Chondrocyte (in vitro differentiated cells): ENCODE measurements at regions not wholly inside any gene's neighbourhood (a gene's known extent, or its start where the extent isn't known, plus 50 kb on each side); places are given as distances from the start of the nearest gene placed in this dataset.

Experiments used
- DNase-seq: peaks from one replicate; pipeline ENCODE4 v3.0.0; 2021; ENCODE audit warnings: mixed read lengths, low spot score
- H3K27ac Mint-ChIP-seq: one replicate; pipeline ENCODE4 v1.8.0; 2021; ENCODE audit warnings: mild to moderate bottlenecking, moderate library complexity, mixed read lengths; ENCODE audit not compliant: unreplicated experiment
- H3K27me3 Mint-ChIP-seq: 2 replicates; pipeline ENCODE4 v1.8.0; 2021; ENCODE audit warnings: low read depth, mixed read lengths
- H3K36me3 Mint-ChIP-seq: 2 replicates; pipeline ENCODE4 v1.8.0; 2021; ENCODE audit warnings: low read depth, mixed read lengths
- H3K4me1 Mint-ChIP-seq: 2 replicates; pipeline ENCODE4 v1.8.0; 2021; ENCODE audit warnings: low read depth, mild to moderate bottlenecking, mixed read lengths
- H3K4me3 Mint-ChIP-seq: one replicate; pipeline ENCODE4 v1.8.0; 2021; ENCODE audit warnings: mild to moderate bottlenecking, moderate library complexity, mixed read lengths; ENCODE audit not compliant: unreplicated experiment
- H3K9me3 Mint-ChIP-seq: 2 replicates; pipeline ENCODE4 v1.8.0; 2021; ENCODE audit warnings: low read depth, mixed read lengths
- TF ChIP-seq, protein P1 (sequence below): fragments of 200-600 bp; sonication (generic); IDR thresholded peaks from 2 replicates; pipeline ENCODE4 v1.5.0; 2021; ENCODE audit warnings: antibody characterized with exemption, mild to moderate bottlenecking, moderate library complexity

DNA sequence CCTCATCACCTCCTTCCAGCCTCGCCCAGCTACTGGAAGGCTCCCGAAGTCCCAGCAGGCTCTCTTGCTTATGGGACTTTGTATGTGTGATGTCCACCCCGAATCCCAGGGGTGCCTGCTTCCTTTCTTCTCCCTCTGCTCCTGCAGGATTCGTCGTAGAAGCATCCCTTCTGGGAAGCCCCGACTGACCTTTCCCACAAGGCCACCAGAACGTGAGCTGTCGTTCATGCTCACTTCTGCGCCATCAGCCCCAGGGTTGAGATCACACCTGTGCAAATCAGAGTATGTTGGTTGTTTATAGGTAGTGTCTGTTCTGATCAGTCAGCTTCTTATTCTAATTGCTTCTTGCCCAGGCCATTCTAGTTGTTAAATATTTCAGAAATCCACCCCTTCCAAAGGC is 101.8 kb downstream of the HS1BP3 start:
- Mint-ChIP-seq H3K4me1 (peaks cover 14% of the 10 kb centered on the region), H3K4me3 (no peak overlapping the region), H3K36me3 (no peaks in the 10 kb centered on the region), H3K27me3 (peaks cover 2% of the 10 kb centered on the region), H3K9me3 (peaks cover 3% of the 10 kb centered on the region), H3K27ac (no peak overlapping the region)
- DNase-seq, result no peak
- TF ChIP-seq, protein P1, sequence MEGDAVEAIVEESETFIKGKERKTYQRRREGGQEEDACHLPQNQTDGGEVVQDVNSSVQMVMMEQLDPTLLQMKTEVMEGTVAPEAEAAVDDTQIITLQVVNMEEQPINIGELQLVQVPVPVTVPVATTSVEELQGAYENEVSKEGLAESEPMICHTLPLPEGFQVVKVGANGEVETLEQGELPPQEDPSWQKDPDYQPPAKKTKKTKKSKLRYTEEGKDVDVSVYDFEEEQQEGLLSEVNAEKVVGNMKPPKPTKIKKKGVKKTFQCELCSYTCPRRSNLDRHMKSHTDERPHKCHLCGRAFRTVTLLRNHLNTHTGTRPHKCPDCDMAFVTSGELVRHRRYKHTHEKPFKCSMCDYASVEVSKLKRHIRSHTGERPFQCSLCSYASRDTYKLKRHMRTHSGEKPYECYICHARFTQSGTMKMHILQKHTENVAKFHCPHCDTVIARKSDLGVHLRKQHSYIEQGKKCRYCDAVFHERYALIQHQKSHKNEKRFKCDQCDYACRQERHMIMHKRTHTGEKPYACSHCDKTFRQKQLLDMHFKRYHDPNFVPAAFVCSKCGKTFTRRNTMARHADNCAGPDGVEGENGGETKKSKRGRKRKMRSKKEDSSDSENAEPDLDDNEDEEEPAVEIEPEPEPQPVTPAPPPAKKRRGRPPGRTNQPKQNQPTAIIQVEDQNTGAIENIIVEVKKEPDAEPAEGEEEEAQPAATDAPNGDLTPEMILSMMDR, result no peak

DNA sequence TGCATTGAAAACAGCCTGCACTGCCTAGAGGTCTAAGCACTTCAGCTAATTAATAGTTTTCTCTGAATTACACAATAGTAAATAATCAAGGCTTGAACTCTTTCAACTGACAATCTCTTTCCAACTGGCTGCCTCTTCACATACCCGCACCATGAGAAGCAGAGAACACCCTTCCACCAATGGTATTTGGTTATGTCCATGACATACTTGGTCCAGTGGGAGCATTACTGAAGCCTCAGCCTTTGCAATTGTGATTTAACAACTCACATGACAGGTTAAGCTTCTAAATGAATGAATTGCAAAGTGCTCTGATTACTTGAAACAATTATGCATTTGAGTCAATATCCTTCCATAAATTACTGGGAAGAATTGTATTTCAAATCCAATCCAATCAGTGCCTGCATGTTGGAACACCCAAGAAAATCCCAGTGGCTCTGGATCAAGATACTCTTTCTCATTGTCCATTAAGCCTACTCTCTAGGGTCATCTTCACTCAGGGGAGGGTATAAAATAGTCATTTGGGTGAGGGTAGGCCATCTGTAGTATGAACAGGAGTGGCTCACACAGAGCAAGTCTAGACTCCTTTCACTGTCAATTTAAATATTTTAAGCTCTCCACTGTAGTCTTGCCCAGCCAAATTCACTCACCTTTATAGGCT is 101.1 kb downstream of the HS1BP3 start:
- Mint-ChIP-seq H3K27me3 (no peaks in the 10 kb centered on the region), H3K4me1 (peaks cover 14% of the 10 kb centered on the region), H3K4me3 (no peak overlapping the region), H3K9me3 (peaks cover 3% of the 10 kb centered on the region), H3K36me3 (no peaks in the 10 kb centered on the region), H3K27ac (no peak overlapping the region)
- no peak for DNase-seq
- TF ChIP-seq, protein P1, result no peak

DNA sequence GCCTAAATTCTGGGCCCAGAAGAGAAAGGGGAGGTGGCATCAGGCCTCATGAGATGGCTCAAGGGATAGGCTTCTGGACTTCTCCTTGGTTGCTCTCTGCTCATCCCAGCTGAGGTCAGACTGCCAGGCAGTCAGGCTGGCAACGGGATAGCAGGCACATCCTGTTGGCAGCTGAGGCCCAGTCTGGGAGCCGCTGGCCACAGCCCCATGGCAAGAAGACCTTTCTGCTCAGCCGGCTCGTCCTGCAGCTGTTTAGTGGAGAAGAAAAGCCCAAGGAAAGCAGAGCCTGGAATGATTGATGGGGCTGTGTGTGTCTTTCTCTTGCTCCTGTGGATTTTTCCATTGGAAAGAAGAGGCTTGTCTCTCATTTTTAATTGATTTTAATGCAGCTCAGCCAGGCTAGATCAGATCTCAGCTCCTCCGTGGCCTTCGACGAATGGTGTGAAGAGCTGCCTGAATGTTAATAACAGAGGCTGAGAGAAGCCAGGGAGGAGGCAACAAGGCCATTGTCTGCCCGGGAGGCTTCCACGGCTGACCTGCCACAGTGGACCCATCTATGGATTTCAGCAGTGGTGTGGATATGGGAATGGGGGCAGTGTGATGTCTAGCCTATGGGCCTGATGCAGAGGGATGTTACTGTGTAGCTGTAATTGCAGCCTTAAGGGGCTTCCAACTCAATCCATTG is 99.5 kb downstream of the HS1BP3 start:
- no peak overlapping the region for H3K27ac Mint-ChIP-seq
- peaks cover 14% of the 10 kb centered on the region for H3K4me1 Mint-ChIP-seq
- TF ChIP-seq, protein P1, result no peak
- no peaks in the 10 kb centered on the region for H3K9me3 Mint-ChIP-seq
- H3K36me3 Mint-ChIP-seq, result no peaks in the 10 kb centered on the region
- H3K4me3 Mint-ChIP-seq, result no peak overlapping the region
- no peak for DNase-seq
- no peaks in the 10 kb centered on the region for H3K27me3 Mint-ChIP-seq

DNA sequence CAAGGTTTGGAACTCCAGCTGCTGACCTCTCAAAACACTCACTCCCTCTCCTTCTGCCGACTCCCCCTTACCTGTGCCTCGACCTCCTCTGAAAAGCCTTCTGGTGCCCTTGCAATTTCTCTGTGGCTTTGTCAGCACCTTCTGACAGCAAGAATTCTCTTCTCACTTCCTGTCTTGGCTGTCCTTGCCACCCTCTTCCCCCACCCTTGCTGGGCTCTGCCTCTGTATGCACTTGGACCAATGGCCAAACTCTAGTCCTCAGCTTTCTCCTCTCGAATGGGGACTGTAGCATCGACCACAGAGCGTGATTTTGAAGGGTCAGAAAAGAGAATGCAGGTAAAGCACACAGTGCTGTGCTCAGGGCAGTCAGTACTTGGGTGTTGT is 99.0 kb downstream of the HS1BP3 start:
- TF ChIP-seq, protein P1, result no peak
- H3K36me3 Mint-ChIP-seq, result no peaks in the 10 kb centered on the region
- no peak for DNase-seq
- no peaks in the 10 kb centered on the region for H3K9me3 Mint-ChIP-seq
- no peaks in the 10 kb centered on the region for H3K27me3 Mint-ChIP-seq
- H3K27ac Mint-ChIP-seq, result no peak overlapping the region
- no peak overlapping the region for H3K4me3 Mint-ChIP-seq
- H3K4me1 Mint-ChIP-seq, result peaks cover 14% of the 10 kb centered on the region

DNA sequence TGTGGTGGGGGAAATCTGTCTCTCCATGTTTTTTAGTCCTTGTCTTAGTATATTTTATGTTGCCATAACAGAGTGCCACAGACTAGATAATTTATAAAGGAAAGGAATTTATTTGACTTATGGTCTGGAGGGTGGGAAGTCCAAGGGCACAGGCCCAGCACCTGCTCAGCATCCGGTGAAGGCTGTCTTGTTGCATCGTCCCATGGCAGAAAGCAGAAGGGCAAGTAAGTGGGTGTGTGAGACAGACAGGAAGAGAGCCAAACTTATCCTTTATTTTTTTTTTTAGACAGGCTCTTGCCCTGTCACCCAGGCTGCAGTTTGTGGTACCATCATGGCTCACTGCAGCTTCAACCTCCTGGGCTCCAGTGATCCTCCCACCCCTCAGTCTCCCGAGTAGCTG is 98.1 kb downstream of the HS1BP3 start:
- Mint-ChIP-seq H3K36me3 (no peaks in the 10 kb centered on the region), H3K9me3 (no peaks in the 10 kb centered on the region), H3K4me3 (no peak overlapping the region), H3K4me1 (peaks cover 14% of the 10 kb centered on the region), H3K27me3 (no peaks in the 10 kb centered on the region), H3K27ac (no peak overlapping the region)
- DNase-seq, result no peak
- TF ChIP-seq, protein P1, result no peak
